Activated naive CD4-positive, alpha-beta T cell treated with anti-CD3 and anti-CD28 coated beads, Interleukin-2, amount 50 U/mL, for 24 hours (primary cell): ENCODE measurements at regions not wholly inside any gene's neighbourhood (a gene's known extent, or its start where the extent isn't known, plus 50 kb on each side); places are given as distances from the start of the nearest gene placed in this dataset.

Source experiments
- H3K27ac Mint-ChIP-seq: one replicate; pipeline ENCODE4 v1.8.0; 2021; ENCODE audit warnings: mild to moderate bottlenecking, mixed read lengths
- H3K27me3 Mint-ChIP-seq: one replicate; pipeline ENCODE4 v1.8.0; 2021; ENCODE audit warnings: mixed read lengths
- H3K36me3 Mint-ChIP-seq: one replicate; pipeline ENCODE4 v1.8.0; 2021; ENCODE audit warnings: mixed read lengths
- H3K4me1 Mint-ChIP-seq: one replicate; pipeline ENCODE4 v1.8.0; 2021; ENCODE audit warnings: mixed read lengths
- H3K4me3 Mint-ChIP-seq: one replicate; pipeline ENCODE4 v1.8.0; 2021; ENCODE audit warnings: mild to moderate bottlenecking, mixed read lengths
- H3K9me3 Mint-ChIP-seq: one replicate; pipeline ENCODE4 v1.8.0; 2021; ENCODE audit warnings: mixed read lengths

- Mint-ChIP-seq H3K4me1 (no peaks in the 10 kb centered on the region), H3K27me3 (no peaks in the 10 kb centered on the region), H3K9me3 (no peaks in the 10 kb centered on the region), H3K27ac (no peak overlapping the region), H3K36me3 (no peaks in the 10 kb centered on the region), H3K4me3 (no peak overlapping the region)
Observed at GRCh38 chr6:113526995-113527394, 330.1 kb upstream of the MARCKS start.

- Mint-ChIP-seq H3K4me3 (no peak overlapping the region), H3K27ac (no peak overlapping the region), H3K36me3 (no peaks in the 10 kb centered on the region), H3K27me3 (no peaks in the 10 kb centered on the region), H3K4me1 (no peaks in the 10 kb centered on the region), H3K9me3 (no peaks in the 10 kb centered on the region)
Observed at GRCh38 chr6:113528111-113528510, 329.0 kb upstream of the MARCKS start.

DNA sequence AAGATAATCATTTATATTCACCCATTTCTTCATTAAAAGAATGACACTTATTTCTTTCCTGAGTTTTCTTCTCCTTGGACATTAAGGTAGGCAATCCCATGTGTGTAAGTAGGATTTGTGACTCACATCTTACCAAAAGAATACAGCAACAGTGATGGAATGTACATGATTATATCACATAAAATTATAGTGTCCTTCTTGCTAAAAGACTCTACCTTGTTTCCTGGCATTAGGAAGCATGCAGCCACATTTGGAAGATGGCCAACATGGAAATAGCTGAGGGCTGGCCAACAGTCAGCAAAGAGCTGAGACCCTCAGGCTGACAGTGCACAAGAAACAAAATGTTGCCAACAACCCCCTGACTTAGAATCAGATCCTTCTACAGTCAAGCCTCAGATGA is 327.9 kb upstream of the MARCKS start:
- H3K36me3 Mint-ChIP-seq, result no peaks in the 10 kb centered on the region
- H3K4me1 Mint-ChIP-seq, result no peaks in the 10 kb centered on the region
- H3K9me3 Mint-ChIP-seq, result no peaks in the 10 kb centered on the region
- no peak overlapping the region for H3K27ac Mint-ChIP-seq
- no peaks in the 10 kb centered on the region for H3K27me3 Mint-ChIP-seq
- no peak overlapping the region for H3K4me3 Mint-ChIP-seq

- H3K27ac Mint-ChIP-seq, result no peak overlapping the region
- no peaks in the 10 kb centered on the region for H3K27me3 Mint-ChIP-seq
- H3K4me3 Mint-ChIP-seq, result no peak overlapping the region
- H3K9me3 Mint-ChIP-seq, result no peaks in the 10 kb centered on the region
- H3K36me3 Mint-ChIP-seq, result no peaks in the 10 kb centered on the region
- H3K4me1 Mint-ChIP-seq, result no peaks in the 10 kb centered on the region
Observed at GRCh38 chr6:113529879-113530278, 327.3 kb upstream of the MARCKS start.

DNA sequence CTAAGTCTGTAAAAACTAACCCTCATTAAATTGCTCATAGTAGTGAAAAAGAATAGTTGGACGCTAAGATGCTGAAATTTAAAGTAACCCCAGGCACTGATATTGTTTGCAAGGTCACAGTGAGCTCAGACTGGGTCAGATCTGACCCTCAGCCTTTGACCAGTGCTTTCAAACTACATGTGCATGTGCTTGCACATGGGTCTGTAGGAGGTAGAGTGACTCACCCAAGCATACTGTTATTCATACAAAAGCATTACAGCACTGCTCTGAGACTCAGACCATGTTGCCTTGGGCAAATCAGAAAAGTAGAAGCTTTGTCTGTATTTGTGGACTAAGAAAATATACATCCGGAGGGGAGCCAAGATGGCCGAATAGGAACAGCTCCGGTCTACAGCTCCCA is 326.4 kb upstream of the MARCKS start:
- no peak overlapping the region for H3K4me3 Mint-ChIP-seq
- no peak overlapping the region for H3K27ac Mint-ChIP-seq
- no peaks in the 10 kb centered on the region for H3K9me3 Mint-ChIP-seq
- H3K27me3 Mint-ChIP-seq, result no peaks in the 10 kb centered on the region
- H3K4me1 Mint-ChIP-seq, result no peaks in the 10 kb centered on the region
- H3K36me3 Mint-ChIP-seq, result no peaks in the 10 kb centered on the region

DNA sequence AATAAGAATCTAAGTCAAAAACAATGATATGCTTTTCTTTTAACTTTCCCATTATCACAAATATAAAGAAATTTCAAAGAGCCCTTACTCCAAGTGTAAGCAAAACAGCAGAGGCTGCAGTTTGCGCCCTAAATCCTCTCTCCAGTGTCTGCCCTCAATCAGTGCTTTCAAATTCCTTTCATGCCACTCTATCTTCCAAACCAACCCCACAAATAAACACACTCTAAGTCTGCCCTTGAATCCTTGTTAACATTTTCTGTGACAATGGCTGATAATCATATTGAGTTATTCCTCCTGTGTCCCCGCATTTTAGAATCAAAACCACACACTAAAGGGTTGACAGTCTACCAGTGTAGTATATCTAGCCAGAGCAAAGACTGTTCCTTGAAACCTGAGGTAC is 317.9 kb upstream of the MARCKS start:
- Mint-ChIP-seq H3K9me3 (peaks cover 4% of the 10 kb centered on the region), H3K27me3 (peaks cover 2% of the 10 kb centered on the region), H3K27ac (no peak overlapping the region), H3K4me1 (no peaks in the 10 kb centered on the region), H3K4me3 (no peak overlapping the region), H3K36me3 (no peaks in the 10 kb centered on the region)

- H3K4me3 Mint-ChIP-seq, result no peak overlapping the region
- peaks cover 2% of the 10 kb centered on the region for H3K27me3 Mint-ChIP-seq
- no peaks in the 10 kb centered on the region for H3K36me3 Mint-ChIP-seq
- no peaks in the 10 kb centered on the region for H3K4me1 Mint-ChIP-seq
- peaks cover 4% of the 10 kb centered on the region for H3K9me3 Mint-ChIP-seq
- no peak overlapping the region for H3K27ac Mint-ChIP-seq
Observed at GRCh38 chr6:113539623-113540022, 317.5 kb upstream of the MARCKS start.

DNA sequence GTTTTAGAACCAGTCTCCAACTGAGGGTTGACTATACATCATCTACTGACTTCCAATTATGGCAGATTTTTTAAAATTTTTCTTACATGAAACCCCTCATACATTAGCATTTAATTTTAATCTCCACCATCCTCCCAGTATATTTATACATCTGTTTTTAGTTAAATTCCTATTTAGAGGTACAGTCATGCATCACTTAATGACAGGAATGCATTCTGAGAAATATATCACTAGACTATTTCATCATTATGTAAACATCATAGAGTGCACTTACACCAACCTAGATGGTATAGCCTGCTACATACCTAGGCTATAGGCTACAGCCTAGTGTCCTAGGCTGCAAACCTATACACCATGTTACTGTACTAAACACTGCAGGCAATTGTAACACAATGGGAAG is 316.7 kb upstream of the MARCKS start:
- Mint-ChIP-seq H3K4me1 (no peaks in the 10 kb centered on the region), H3K9me3 (peaks cover 9% of the 10 kb centered on the region), H3K4me3 (no peak overlapping the region), H3K27me3 (peaks cover 2% of the 10 kb centered on the region), H3K36me3 (no peaks in the 10 kb centered on the region), H3K27ac (no peak overlapping the region)

DNA sequence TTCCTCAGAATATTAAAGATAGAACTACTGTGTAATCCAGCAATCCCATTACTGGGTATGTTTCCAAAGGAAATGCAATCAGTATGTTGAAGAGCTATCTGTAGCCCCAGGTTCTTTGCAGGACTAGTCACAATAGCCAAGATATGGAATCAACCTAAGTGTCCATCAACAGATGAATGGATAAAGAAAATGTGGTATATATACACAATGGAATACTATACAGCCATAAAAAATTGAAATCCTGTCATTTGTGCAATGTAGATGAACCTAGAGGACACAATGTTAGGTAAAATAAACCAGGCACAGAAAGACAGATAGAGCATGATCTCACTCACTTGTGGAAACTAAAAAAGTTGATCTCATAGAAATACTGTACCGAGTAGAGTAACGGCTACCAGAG is 306.0 kb upstream of the MARCKS start:
- Mint-ChIP-seq H3K4me1 (no peaks in the 10 kb centered on the region), H3K9me3 (peaks cover 32% of the 10 kb centered on the region), H3K36me3 (peaks cover 2% of the 10 kb centered on the region), H3K4me3 (no peak overlapping the region), H3K27ac (no peak overlapping the region), H3K27me3 (no peaks in the 10 kb centered on the region)

- no peaks in the 10 kb centered on the region for H3K4me1 Mint-ChIP-seq
- no peaks in the 10 kb centered on the region for H3K9me3 Mint-ChIP-seq
- no peak overlapping the region for H3K4me3 Mint-ChIP-seq
- no peak overlapping the region for H3K27ac Mint-ChIP-seq
- H3K27me3 Mint-ChIP-seq, result no peaks in the 10 kb centered on the region
- no peaks in the 10 kb centered on the region for H3K36me3 Mint-ChIP-seq
Observed at GRCh38 chr6:113556775-113557174, 300.4 kb upstream of the MARCKS start.

- no peaks in the 10 kb centered on the region for H3K4me1 Mint-ChIP-seq
- no peaks in the 10 kb centered on the region for H3K36me3 Mint-ChIP-seq
- H3K9me3 Mint-ChIP-seq, result no peaks in the 10 kb centered on the region
- no peak overlapping the region for H3K4me3 Mint-ChIP-seq
- H3K27me3 Mint-ChIP-seq, result no peaks in the 10 kb centered on the region
- no peak overlapping the region for H3K27ac Mint-ChIP-seq
Observed at GRCh38 chr6:113558431-113558830, 298.7 kb upstream of the MARCKS start.

GRCh38 chr6:113558966-113559365 is 298.2 kb upstream of the MARCKS start:
- Mint-ChIP-seq H3K27ac (no peak overlapping the region), H3K9me3 (no peaks in the 10 kb centered on the region), H3K36me3 (no peaks in the 10 kb centered on the region), H3K4me1 (no peaks in the 10 kb centered on the region), H3K4me3 (no peak overlapping the region), H3K27me3 (no peaks in the 10 kb centered on the region)

GRCh38 chr6:113560376-113560775 is 296.8 kb upstream of the MARCKS start:
- no peaks in the 10 kb centered on the region for H3K4me1 Mint-ChIP-seq
- H3K27ac Mint-ChIP-seq, result no peak overlapping the region
- no peaks in the 10 kb centered on the region for H3K9me3 Mint-ChIP-seq
- no peaks in the 10 kb centered on the region for H3K36me3 Mint-ChIP-seq
- H3K4me3 Mint-ChIP-seq, result no peak overlapping the region
- H3K27me3 Mint-ChIP-seq, result no peaks in the 10 kb centered on the region

DNA sequence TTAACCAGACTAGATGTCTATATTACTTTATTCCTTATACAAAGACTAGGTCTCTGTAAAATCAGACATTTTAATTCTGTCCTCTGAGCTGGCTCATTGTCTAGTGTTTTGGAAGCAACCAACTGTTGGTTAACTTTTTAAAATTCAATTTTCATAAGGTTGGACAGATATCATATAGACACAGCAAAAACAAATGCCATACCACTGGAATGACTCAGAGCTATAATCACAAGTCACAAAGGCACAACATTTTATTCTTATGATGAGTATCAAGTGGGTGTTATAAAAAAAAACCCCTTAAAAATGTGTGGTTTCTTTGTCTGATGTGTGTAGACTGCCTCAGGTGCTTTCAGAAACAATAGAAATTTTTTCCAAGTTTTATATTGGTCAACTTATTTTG is 296.2 kb upstream of the MARCKS start:
- H3K4me3 Mint-ChIP-seq, result no peak overlapping the region

GRCh38 chr6:113562248-113562647 is 294.9 kb upstream of the MARCKS start:
- Mint-ChIP-seq H3K27me3 (no peaks in the 10 kb centered on the region), H3K9me3 (no peaks in the 10 kb centered on the region), H3K4me3 (no peak overlapping the region), H3K4me1 (no peaks in the 10 kb centered on the region), H3K27ac (no peak overlapping the region), H3K36me3 (no peaks in the 10 kb centered on the region)

More for the DNA sequence above, 296.2 kb upstream of the MARCKS start:
- Mint-ChIP-seq H3K27ac (no peak overlapping the region), H3K27me3 (no peaks in the 10 kb centered on the region), H3K4me1 (no peaks in the 10 kb centered on the region), H3K9me3 (no peaks in the 10 kb centered on the region), H3K36me3 (no peaks in the 10 kb centered on the region)

- Mint-ChIP-seq H3K4me1 (no peaks in the 10 kb centered on the region), H3K4me3 (no peak overlapping the region), H3K27ac (no peak overlapping the region), H3K9me3 (no peaks in the 10 kb centered on the region), H3K36me3 (no peaks in the 10 kb centered on the region), H3K27me3 (no peaks in the 10 kb centered on the region)
Observed at GRCh38 chr6:113564371-113565171, 292.6 kb upstream of the MARCKS start.

DNA sequence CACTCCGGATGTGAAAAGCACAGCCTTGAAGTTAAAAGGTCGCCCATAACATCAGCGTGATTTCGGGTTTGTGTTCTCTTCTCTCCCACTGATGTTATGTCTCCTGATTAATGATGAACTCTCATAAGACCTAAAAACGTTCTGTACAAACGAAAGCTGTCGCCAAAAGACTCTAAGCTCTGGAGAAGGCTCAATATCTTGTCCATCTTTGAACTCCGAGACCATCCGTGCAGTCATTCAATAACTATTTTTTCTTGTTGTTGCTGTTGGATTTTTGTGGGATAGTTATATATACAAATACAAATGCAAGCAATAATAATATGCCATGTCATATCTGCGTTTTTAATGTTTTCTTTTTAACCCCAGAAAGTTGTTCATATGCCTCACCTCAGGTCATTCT is 291.8 kb upstream of the MARCKS start:
- no peaks in the 10 kb centered on the region for H3K9me3 Mint-ChIP-seq
- no peaks in the 10 kb centered on the region for H3K36me3 Mint-ChIP-seq
- no peak overlapping the region for H3K4me3 Mint-ChIP-seq
- H3K27me3 Mint-ChIP-seq, result no peaks in the 10 kb centered on the region
- H3K4me1 Mint-ChIP-seq, result no peaks in the 10 kb centered on the region
- H3K27ac Mint-ChIP-seq, result no peak overlapping the region
